ENCODE measurements at regions not wholly inside any gene's neighbourhood (a gene's known extent, or its start where the extent isn't known, plus 50 kb on each side); places are given as distances from the start of the nearest gene placed in this dataset.

DNA sequence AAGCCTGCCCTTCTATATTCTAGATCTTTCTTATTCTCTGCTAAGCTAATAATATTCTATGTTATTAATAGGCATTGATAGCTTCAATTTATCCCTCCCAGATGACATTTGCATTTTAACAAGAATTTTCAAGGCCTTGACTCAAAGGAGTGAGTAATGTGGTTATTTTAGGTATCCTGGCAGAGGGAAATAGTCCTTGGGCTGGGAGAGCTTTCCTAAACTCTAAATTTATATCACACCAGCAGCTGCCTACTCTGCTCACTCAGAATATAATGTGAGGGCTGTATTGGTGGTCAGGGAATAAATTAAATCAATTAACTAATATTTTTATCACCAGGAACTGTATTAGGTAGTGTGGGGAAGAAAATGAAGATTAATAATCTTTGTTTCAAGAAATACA lies 74.8 kb upstream of the ADAM23 start:
- POLR2A ChIA-PET (ENCODE audit: low non-redundant PET) = no interaction called here
- TF ChIP-seq, protein P1, sequence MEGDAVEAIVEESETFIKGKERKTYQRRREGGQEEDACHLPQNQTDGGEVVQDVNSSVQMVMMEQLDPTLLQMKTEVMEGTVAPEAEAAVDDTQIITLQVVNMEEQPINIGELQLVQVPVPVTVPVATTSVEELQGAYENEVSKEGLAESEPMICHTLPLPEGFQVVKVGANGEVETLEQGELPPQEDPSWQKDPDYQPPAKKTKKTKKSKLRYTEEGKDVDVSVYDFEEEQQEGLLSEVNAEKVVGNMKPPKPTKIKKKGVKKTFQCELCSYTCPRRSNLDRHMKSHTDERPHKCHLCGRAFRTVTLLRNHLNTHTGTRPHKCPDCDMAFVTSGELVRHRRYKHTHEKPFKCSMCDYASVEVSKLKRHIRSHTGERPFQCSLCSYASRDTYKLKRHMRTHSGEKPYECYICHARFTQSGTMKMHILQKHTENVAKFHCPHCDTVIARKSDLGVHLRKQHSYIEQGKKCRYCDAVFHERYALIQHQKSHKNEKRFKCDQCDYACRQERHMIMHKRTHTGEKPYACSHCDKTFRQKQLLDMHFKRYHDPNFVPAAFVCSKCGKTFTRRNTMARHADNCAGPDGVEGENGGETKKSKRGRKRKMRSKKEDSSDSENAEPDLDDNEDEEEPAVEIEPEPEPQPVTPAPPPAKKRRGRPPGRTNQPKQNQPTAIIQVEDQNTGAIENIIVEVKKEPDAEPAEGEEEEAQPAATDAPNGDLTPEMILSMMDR (conservative IDR thresholded peaks at IDR 0.05; ENCODE audit: low read depth) = no peak
- H3K27ac ChIP-seq = no peak overlapping the region
- DNase-seq (ENCODE audit: low spot score) = no peak
- CTCF ChIA-PET = no interaction called here

DNA sequence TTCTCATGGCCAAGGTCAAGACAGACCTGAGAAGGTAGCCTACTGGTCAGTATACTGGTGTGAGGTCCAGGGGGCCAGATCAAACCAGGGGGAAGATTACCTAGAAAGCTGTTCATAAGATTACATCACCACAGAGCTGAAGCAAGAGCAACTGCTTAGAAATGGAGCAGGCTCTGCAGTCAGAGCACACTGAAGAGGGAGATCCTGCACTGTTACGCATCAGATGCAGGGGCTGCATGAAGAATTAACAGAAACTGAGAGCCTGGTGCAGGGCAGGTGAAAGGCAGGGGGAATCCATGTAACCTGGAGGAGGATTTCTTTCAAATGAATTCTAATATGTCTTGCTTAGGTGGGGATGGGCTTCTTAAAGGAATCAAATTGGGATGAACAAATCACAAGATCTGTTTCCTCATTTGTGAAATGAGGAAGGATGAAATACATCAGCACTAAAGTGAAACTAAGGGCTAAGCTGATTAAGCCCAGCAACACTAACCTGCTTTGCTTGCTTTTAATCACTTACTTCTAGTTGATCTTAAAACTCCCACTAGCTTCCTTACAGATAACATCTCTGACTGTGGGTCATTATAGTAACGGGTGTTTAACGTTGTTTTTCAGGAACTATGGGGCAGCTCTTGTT lies 74.3 kb upstream of the ADAM23 start:
- POLR2A ChIA-PET (ENCODE audit: low non-redundant PET) = no interaction called here
- TF ChIP-seq, protein P1 (conservative IDR thresholded peaks at IDR 0.05; ENCODE audit: low read depth) = no peak
- CTCF ChIA-PET = interaction anchor here (1.2 kb wide), 1 partner anchor 10 kb away, joined by 5 read pairs; no protein-coding TSS in a partner anchor
- H3K27ac ChIP-seq = no peak overlapping the region
- no peak for DNase-seq (ENCODE audit: low spot score)

DNA sequence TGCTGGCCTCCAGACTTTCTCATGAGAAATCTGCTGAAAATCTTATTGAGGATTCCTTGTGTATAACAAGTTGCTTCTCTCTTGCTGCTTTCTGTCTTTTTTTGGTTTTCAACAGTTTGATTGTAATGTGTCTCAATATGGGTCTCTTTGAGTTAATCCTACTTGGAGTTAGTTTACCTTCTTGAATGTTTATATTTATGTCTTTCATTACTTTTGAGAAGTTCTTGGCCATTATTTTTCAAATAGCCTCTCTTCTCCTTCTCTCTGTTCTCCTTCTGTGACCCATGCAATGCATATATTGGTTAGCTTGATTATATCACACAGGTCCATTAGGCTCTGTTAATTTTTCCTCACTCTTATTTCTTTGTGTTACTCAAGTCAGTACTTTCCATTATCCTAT lies 67.4 kb upstream of the ADAM23 start:
- no peak for DNase-seq (ENCODE audit: low spot score)
- no peak overlapping the region for H3K27ac ChIP-seq
- ChIA-PET CTCF (no interaction called here), POLR2A (ENCODE audit: low non-redundant PET) (no interaction called here)
- TF ChIP-seq, protein P1 (conservative IDR thresholded peaks at IDR 0.05; ENCODE audit: low read depth) = no peak

DNA sequence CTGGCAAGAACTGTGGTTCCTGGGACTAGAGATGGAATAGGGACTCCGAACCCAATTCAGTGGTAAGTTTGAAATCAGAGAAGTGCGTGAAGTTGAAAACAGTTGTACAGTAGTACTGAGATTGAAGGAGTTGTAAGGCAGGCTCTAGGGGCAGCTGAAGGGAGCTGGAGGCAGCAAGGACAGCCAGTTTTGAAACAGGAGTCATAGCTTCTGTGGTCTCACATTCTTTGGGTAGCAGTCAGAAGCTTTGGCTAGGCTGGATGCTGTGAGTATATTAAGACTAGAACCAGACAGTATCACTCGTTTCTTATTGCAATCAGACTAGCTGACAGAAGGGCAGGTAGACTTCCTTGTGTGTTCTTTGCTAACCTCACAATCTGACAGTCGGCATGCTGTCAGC lies 64.5 kb upstream of the ADAM23 start:
- POLR2A ChIA-PET (ENCODE audit: low non-redundant PET) = no interaction called here

DNA sequence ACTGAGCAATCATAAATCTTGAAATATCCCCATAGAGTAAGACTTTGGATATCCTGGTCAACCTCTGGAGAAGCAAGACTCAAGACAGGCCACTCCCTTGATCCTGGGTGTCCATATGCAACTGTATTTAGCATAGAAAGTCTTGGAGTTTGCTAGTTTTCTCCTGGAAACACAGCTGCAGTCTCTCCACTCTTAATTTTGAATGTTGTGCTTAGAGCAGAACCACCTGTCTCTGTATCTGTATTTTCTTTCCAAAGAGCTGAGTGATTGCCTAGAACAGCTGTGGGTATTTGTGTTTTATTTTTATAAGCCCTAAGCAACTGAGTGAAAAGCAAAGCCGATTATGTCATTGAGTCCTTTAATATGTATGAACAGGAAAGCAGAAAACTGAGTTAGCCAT lies 64.1 kb upstream of the ADAM23 start:
- no peak for DNase-seq (ENCODE audit: low spot score)
- CTCF ChIA-PET = interaction anchor here (1.2 kb wide), 1 partner anchor 10 kb away, joined by 5 read pairs; no protein-coding TSS in a partner anchor
- POLR2A ChIA-PET (ENCODE audit: low non-redundant PET) = no interaction called here

More for the DNA sequence above, 64.5 kb upstream of the ADAM23 start:
- no peak overlapping the region for H3K27ac ChIP-seq
- CTCF ChIA-PET = interaction anchor here (0.7 to 1.2 kb wide), 2 partner anchors 9 to 14 kb away, joined by 4 to 5 read pairs; no protein-coding TSS in a partner anchor
- TF ChIP-seq, protein P1 (conservative IDR thresholded peaks at IDR 0.05; ENCODE audit: low read depth) = no peak
- DNase-seq (ENCODE audit: low spot score) = no peak

DNA sequence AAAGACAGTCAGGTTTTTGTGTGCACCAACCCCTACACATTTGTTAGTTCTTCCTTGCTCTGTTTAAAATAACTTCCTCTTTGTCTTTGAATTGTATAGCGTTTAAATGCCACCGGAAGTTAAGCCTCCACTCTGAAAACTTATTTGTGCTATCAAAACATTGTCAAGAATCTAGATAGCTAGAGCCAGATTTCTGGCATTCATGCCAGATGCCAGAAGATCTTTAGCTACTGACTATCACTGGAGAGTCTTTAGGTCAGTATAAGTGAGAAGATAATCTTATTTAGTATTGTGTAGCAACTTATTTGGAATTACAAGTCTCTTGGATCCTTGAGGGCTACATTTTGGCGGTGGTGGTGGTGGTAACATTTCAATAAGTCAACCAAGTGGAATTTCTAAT lies 63.4 kb upstream of the ADAM23 start:
- ChIA-PET CTCF (no interaction called here), POLR2A (ENCODE audit: low non-redundant PET) (no interaction called here)
- DNase-seq (ENCODE audit: low spot score) = no peak
- TF ChIP-seq, protein P1 (conservative IDR thresholded peaks at IDR 0.05; ENCODE audit: low read depth) = no peak
- no peak overlapping the region for H3K27ac ChIP-seq

More for the DNA sequence above, 64.1 kb upstream of the ADAM23 start:
- TF ChIP-seq, protein P1 (conservative IDR thresholded peaks at IDR 0.05; ENCODE audit: low read depth) = no peak
- no peak overlapping the region for H3K27ac ChIP-seq

Measured in RWPE1 (cell line).